ENCODE measurements at regions not wholly inside any gene's neighbourhood (a gene's known extent, or its start where the extent isn't known, plus 50 kb on each side); places are given as distances from the start of the nearest gene placed in this dataset.

GRCh38 chr2:41710944-41711343 is 336.9 kb upstream of the PKDCC start:
- intact Hi-C loops (cut with DNase I; ENCODE audit: low total_unique reads), result no loop called here
- no peaks in the 10 kb centered on the region for H3K9me3 ChIP-seq

DNA sequence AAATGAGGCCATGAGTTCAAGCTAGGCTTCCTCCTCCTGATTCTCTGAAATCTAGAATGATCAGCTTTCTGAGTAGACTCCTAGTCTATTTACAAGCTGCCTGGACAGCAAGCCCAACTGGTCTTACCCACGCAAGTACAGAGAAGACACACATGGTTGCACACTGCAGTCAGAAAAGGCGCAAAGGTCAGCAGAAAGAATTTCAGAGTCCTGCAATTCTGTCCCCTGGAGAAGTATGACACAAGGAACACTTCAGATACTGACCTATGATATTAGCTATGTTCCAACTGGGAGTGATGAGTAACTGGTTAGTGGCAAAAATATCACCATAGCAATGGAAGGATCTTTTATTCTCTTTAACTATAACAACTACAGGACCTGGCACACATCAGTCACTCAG is 336.1 kb upstream of the PKDCC start:
- H3K4me3 ChIP-seq, result no peak overlapping the region
- no peaks in the 10 kb centered on the region for H3K9me3 ChIP-seq
- 91 to 100% (median 98%) methylated on average over 2 of the region's 2 CpGs for WGBS, 5 donors
- H3K27me3 ChIP-seq, result no peaks in the 10 kb centered on the region
- no peaks in the 10 kb centered on the region for H3K36me3 ChIP-seq
- H3K27ac ChIP-seq, result no peak overlapping the region
- intact Hi-C loops (cut with DNase I; ENCODE audit: low total_unique reads), result no loop called here
- no peak for DNase-seq
- no peak for TF ChIP-seq POLR2A (IDR thresholded peaks at IDR 0.05)
- no peak for TF ChIP-seq EP300 (IDR thresholded peaks at IDR 0.05)
- TF ChIP-seq POLR2AphosphoS5 (IDR thresholded peaks at IDR 0.05), result no peak
- TF ChIP-seq CTCF (IDR thresholded peaks at IDR 0.05), result no peak
- H3K4me1 ChIP-seq, result no peaks in the 10 kb centered on the region

More at GRCh38 chr2:41710944-41711343, 336.9 kb upstream of the PKDCC start:
- Histone ChIP-seq H3K27me3 (no peaks in the 10 kb centered on the region), H3K4me3 (no peak overlapping the region), H3K27ac (no peak overlapping the region), H3K4me1 (no peaks in the 10 kb centered on the region), H3K36me3 (no peaks in the 10 kb centered on the region)
- TF ChIP-seq POLR2A (IDR thresholded peaks at IDR 0.05), result no peak
- no peak for TF ChIP-seq EP300 (IDR thresholded peaks at IDR 0.05)
- TF ChIP-seq CTCF (IDR thresholded peaks at IDR 0.05), result no peak
- no peak for TF ChIP-seq POLR2AphosphoS5 (IDR thresholded peaks at IDR 0.05)
- DNase-seq, result no peak
- WGBS, 5 donors, result 91 to 100% (median 94%) methylated on average over 3 of the region's 3 CpGs

DNA sequence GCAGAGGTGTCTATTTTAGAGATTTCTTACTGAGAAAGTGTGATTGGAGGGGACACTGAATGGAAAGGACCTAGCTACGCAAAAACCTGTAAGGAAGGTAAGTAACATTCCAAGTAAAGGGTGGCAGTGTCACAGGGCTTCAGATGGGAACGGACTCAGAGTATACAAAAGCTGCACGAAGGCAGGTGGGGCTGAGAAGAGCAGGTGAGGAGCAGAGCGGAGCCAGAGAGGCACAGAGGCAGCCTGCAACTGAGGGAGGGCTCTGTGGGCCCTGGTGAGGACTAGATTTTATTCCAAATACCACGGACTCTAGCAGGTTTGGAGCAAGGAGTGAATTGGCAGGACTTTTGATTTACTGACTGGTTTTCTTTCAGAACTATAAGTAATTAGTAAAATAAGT is 331.3 kb upstream of the PKDCC start:
- H3K27ac ChIP-seq, result no peak overlapping the region
- no peaks in the 10 kb centered on the region for H3K27me3 ChIP-seq
- intact Hi-C loops (cut with DNase I; ENCODE audit: low total_unique reads), result no loop called here
- peaks cover 0 to 4% (median 0%) of the 10 kb centered on the region in 4 donors for H3K4me1 ChIP-seq
- DNase-seq, result no peak
- TF ChIP-seq CTCF (IDR thresholded peaks at IDR 0.05), result no peak
- TF ChIP-seq EP300 (IDR thresholded peaks at IDR 0.05), result no peak
- TF ChIP-seq POLR2AphosphoS5 (IDR thresholded peaks at IDR 0.05), result no peak
- TF ChIP-seq POLR2A (IDR thresholded peaks at IDR 0.05), result no peak
- no peaks in the 10 kb centered on the region for H3K36me3 ChIP-seq
- no peaks in the 10 kb centered on the region for H3K9me3 ChIP-seq
- no peak overlapping the region for H3K4me3 ChIP-seq
- 79 to 87% (median 84%) methylated on average over 5 of the region's 5 CpGs for WGBS, 5 donors

DNA sequence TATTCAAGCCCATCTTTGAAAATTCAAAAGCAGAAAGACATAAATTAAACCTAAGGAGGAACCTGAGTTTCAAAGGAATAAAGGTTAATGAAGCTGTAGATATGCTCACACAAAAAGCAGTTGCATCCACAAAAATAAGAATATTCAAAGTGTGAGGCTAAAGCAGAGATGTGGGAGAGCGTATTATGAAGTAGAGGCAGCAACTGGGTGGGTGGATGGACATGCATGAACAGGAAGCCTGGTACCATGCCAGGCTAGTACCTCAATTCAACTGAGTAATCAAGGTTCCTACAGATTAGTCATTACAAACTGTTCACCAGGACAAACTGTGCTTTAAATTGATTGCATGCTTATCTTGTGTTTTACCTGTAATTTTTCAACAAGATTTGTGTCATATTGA is 330.0 kb upstream of the PKDCC start:
- TF ChIP-seq CTCF (IDR thresholded peaks at IDR 0.05) (no peak), POLR2AphosphoS5 (IDR thresholded peaks at IDR 0.05) (no peak), EP300 (IDR thresholded peaks at IDR 0.05) (no peak), POLR2A (IDR thresholded peaks at IDR 0.05) (no peak)
- H3K27ac ChIP-seq, result no peak overlapping the region
- intact Hi-C loops (cut with DNase I; ENCODE audit: low total_unique reads), result no loop called here
- no peak for DNase-seq
- 67 to 93% (median 74%) methylated on average over 1 of the region's 1 CpG for WGBS, 5 donors
- H3K4me3 ChIP-seq, result no peak overlapping the region
- no peaks in the 10 kb centered on the region for H3K36me3 ChIP-seq
- no peaks in the 10 kb centered on the region for H3K27me3 ChIP-seq
- H3K9me3 ChIP-seq, result no peaks in the 10 kb centered on the region
- peaks cover 0 to 4% (median 0%) of the 10 kb centered on the region in 4 donors for H3K4me1 ChIP-seq

Measured in stomach (tissue), 8 donors.